Hippocampal formation (tissue), 2 donors: ENCODE measurements at regions not wholly inside any gene's neighbourhood (a gene's known extent, or its start where the extent isn't known, plus 50 kb on each side); places are given as distances from the start of the nearest gene placed in this dataset.
A peak's percentile ranks its signal among the peaks of the same experiment; 100 is the strongest.

Experiments
- DNase-seq, 2 donors: peaks; one replicate each; lab custom pipeline; 2025; lab: John Stamatoyannopoulos, UW

DNA sequence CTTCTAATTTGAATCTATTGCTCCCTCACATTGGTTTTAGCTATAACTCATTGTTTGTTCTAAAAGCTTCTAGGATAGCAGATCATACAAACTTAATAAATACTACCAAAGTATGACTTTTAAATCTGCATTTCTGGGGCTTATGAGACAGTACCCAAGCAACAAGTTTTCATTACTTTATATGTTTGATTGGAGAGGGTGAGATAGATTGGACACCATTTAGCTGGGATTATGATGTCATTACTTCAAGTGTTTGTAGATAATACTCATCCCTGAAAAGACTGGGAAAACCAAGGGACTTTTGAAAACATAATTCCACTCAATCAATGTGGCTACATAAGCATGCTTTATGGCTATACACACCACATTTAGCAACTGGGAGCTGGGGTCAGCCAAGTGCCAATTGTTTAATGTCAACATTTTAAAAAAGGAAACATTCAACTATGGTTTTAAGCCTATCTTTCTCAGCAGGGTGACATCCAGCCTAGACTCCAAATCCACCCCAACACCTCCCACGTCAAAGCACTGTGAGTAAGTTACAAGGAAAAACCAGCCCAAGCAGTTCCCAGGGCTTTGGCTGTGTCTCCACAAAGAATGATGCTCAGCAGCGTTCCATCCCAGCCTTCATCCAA lies 119.9 kb downstream of the ETAA1 start:
- DNase-seq: no peak

DNA sequence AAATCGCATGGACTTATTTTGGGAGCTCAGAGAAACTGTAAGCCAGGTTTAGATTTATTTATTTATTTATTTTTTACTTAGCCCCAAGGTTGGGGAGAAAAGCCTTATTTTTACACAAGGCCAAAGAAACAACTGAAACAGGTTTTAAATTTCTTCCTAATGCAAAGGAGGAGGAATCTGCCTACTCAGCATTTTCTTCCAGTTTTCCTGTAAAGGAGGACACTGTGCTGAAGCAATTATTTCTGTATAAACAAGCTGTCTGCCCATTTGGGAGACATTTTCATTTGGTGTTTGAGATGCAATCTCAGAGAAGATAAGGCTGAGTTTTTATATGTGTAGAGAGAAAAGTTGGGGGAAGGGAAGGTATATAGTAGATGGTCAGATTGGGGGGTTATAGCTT lies 125.0 kb downstream of the ETAA1 start:
- no peak for DNase-seq

DNA sequence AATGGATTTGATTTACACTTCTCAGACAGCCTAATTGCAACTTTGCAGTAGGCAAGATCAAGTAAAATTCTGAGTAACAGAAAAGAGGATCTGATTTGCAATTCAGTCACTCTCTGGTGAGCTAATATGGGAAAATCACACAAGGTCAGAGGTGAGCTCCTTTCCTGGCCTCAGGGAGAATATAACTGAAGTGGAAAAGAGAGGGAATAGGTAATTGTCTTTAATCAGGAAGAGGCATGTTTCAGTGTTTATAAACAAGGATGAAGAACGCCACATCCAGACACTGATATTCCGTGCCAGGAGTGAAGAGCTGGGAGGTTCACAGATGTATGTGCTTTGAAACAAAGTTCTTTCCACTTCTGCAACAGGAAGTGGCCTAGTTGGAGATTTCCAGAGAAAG lies 127.1 kb downstream of the ETAA1 start:
- no peak for DNase-seq

DNA sequence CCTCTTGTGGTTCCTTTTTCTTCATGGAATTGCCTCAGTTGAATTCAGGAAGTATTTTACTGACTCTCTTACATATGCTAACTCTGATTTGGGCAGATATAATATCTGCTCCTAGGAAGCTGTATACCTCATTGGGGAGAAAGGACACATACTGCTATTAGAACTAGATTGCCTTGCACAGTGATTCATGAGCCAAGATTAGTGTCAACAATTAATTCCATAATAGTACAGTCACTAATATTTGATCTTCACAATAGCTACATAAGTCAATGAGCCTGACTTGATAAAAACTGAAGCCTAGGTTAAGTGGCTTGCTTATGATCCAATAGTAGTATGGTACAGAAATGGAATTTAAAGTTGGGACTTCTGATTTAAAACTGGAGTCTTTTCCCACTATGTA lies 127.6 kb downstream of the ETAA1 start:
- no peak for DNase-seq

DNA sequence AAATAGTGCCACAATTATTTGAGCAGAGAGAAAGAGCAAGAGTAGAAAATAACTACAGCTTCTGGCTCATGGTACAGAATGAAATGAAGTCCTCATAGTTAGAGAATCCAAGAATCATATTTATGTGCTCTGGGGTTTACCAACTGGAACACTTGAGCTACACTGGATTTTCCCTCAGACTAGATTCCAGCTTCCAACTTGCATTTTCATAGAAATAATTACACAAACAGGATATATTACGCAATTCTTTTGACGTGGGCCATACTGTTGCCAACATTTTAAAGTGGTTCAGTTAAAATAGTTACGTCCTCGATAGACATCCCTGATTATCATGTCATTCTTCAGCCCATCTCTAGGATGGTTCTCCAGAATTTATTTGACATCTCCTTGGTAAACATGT lies 129.2 kb downstream of the ETAA1 start:
- DNase-seq: no peak

DNA sequence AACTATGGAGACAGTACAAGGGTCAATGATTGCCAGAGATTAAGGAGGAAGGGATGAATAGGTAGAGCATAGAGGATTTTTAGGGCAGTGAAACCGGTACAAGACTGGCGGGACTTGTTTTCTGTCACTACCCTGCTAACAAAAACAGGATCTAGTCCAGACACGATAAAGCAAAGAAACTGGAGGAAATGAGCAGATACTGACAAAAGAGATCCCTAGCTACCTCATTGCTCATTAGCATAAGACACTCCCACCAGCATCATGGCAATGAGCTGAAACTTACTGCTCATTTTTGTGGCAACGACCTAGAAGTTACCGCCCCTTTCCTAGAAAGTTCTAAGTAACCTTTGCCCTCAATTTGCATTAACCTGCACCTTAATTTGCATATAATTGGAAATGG lies 131.2 kb downstream of the ETAA1 start:
- DNase-seq: no peak

DNA sequence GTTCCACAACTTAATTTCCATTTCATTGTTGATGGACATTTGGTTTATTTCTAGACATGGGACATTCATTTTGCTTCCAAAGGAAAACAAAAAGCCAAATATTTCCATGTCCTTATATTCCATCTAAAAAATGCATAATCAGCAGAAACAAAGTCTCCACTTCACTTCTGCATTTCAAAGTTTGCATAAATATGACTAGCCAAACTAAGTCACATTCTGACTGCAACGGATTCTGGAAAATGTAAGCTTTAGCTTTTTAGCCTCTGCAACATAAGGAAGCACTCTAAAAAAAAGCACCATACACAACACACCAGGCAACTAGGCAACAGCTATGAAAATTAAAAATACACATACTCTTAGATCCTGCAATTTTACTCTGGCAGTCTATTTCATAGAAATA lies 135.3 kb downstream of the ETAA1 start:
- no peak for DNase-seq

DNA sequence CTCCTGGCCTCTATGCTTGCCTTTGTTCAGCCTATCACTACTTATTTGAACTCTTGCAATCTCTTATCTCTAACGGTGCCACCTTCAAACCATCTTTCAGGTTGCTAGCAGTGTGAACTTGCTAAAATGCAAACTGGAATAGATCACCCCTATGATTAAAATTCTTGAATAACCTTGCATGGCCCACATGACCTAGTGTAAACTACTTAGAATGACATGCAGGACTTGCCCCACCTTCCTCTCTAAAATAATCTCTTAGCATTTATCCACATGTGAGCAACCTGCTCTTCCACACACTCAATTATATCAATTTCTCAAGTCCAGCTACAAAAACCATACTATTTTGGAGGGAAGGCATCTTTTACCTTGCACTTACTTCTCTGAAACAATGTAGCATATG lies 137.6 kb downstream of the ETAA1 start:
- no peak for DNase-seq

DNA sequence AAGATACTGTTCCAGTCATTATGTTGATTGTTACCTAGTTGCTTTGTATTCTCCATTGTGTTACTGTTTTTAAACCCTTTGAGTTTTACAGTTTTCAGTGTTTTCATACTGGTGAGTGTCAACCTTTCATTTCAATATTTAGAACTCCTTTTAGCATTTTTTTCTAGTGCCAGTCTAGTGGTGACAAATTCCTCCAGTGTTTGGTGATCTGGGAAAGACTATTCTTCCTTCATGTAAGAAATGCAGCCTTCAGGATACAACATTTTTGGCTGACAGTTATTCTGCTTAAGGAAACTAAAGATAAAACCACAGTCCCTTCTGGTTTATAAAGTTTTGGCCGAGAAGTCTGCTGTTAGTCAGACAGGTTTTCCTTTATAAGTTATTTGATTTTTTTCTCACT lies 143.8 kb downstream of the ETAA1 start:
- no peak for DNase-seq

DNA sequence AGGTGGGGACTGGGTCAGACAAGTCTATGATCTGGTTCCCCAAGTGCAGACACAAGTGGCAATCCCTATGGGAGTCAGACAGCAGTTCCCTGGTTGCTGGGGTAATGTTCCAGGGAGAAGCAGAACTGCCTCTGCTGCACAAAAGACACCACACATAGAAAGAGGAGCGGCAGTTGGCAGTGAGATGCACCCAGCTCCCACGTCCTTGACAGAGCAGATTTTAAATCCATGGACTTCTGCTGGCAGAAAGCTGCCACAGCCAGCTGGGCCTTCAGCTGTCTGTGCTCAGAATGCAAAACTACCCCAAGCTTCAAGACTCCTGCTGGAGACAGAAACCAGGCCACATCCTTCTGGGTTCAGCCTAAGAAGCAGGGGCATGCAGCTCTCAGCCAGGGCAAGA lies 147.2 kb downstream of the ETAA1 start:
- peak; percentile 21 to 53 for DNase-seq

DNA sequence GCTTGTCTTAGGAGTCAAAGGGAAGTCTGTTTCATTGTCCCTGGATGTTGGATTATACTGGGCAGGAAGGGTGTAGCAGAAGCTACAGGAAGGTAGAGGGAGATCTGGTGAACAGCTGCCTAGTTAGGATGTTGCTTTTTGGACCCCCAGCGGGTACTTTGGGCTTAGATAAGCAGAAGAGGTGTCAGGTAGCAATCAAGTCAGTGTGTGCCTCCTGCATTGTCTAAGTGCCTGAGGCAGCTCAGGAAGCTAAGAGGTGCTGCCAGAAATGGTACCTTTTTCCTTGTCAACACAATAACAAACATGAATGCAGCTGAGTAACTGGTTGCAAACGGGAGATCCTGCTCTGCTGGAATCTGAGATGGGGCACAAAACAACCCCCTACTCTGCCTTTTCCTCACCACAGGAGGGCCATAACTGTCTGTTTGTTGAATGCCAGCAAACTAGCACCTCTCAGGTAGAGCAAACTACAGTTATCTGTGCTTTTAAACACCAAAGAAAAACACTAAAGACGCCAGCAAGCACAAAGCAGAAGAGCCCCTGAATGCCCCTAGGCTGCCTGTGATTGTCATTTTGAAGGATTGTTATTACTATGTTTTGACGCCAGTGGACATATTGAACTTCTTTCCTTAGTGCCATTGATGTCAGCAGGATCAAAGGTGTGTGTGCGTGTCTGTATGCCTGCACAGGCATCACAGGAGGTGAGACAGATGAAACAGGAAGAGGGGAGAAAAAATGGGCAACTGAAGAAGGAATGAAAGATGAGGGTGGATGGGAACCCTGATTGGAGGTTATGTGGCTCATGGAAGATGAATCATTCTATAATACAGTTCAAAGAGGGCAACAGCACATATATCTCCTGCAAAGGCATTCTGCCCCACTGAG lies 151.4 kb downstream of the ETAA1 start:
- no peak for DNase-seq

DNA sequence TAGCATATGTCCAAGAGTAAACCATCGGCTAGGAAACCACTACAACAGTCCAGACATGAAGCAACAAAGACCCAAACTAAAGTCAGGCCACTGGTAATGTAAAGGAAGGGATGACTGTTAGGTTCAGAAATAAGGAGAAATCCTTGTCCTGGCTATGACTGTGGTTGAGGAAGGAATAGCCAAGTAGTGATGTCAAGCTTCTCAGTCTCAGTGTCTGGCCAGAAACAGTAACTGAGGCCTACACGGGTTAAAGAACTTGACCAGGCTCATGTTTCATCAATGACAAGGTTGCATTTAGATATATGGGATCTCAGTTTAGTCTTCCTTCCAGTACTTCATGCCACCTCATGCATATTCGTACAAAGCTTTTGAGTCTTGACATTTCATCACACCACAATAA lies 162.0 kb downstream of the ETAA1 start:
- no peak for DNase-seq

DNA sequence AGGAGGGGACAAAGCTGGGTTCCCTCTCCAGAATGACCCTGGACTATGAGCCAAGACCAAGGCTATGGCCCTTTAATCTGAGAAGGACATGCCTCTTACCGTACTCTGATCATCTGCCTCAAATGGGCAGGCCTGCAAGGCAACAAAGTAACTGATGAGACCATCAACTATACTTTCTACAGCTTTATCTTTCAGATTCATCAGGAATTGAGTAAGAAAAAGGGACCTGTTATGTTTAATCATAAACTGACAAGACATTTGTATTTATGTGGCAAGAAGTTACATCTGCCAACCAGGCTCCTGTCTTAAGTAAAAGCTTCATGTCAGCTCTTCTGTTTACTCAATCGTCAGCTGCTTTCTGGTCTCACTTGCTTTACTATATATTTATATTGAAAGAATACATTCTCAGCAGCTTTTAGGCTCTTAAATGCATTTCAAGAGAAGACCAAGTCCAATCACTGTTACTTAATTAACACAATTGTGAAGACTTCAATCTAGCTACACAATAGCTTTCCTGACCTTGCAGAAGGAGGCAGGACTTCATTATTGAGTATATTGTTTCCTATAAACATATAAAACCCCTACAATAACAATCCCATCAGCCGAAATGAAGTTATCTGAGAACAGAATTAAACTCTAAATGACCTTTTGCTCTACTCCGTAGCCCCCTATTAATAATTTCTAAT lies 163.8 kb downstream of the ETAA1 start:
- no peak for DNase-seq

DNA sequence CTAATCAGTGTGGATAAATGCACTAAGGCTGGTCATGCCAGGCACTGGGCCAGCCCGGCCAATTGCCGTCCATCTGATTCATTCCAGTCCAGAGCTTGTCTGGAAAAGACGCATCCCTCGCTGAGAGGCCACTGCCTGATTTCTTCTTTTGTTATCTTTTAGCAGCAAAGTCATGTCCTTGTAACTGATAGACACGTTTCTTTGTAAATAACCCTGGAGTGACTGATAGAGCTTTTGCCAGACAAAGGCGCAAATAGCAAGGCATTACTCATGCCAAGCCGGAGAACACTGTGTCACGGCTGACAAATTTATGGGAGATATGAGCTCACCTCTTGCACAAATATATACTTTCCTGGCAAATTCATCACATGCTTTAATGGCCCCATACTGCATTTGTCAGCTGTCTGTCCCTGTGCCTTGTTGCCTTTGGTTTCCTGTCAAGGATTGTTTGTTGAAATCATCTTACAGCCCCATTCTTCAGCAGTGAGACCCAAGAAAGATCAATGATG lies 164.4 kb downstream of the ETAA1 start:
- no peak for DNase-seq

DNA sequence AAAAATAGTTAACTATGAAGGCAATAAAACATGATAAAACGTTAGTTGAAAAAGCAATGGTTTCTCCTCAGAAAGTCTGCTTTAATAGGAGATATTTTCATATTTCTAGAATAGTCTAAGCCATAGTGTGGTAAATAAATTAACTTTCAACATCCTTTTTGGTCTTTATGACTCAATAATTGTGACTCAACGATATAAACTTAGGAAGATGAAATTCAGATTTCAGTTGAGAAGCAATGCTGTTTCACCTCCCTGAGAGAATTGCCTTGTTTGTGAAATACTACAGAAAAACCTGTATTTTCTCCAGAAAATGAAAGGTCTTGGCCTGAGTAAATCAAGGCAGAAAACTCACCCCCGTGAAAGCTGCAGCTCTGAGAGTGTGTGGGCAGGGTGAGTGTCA lies 166.9 kb downstream of the ETAA1 start:
- DNase-seq: no peak

DNA sequence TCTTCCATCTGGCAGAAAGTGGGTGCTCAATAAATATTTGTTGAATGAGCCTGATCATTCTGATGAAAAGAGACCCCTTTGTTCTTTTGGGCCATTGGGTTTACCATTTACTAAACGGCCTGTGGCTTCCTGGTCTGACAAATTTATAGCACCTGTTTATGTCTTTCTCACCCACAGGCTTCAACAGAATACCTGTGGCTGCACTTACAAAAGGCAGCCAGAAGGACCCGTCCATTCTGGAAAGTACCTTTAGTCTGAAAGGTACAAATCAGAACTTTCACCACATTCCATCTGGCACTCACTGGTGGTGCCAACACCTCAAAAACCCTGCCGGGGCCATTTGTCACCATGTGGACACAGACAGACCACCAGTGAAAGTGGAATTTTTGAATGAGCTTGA lies 167.5 kb downstream of the ETAA1 start:
- no peak for DNase-seq

DNA sequence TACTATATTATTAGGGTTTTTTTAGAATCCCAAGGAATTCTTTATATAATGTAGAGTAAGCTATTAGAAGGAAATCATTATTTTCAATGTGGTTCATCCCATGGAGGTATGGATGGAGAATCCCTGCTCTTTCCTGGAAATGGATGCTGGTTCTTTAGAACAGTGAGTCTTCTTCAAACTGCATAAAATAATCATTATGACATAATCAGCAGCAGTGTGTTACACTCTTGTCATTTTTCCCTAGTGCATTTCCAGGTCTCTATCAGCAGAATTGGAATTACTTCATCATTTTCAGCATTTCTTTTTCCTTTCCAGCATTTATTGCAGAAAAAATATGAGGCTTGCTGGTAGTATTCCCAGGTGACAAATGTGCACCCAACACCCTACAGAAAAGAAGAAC lies 168.1 kb downstream of the ETAA1 start:
- DNase-seq: no peak

DNA sequence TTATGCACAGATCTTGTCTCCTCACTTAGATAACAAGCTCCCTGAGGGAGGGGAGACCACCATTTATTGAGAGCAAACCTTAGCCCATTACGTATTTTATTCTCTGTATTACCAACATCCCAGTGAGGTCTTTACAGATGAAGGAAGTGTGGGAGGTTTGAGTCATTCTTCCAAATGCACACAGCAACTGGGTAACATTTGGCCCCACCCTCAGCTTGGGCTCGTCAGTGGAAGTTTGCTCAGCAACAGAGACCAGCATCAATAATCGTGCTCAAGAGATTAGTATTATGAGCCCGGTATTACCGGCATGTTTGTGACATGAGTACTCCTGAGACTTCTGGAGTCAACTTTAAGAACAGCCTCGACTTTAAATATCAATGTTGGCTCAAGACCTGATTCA lies 168.6 kb downstream of the ETAA1 start:
- no peak for DNase-seq

DNA sequence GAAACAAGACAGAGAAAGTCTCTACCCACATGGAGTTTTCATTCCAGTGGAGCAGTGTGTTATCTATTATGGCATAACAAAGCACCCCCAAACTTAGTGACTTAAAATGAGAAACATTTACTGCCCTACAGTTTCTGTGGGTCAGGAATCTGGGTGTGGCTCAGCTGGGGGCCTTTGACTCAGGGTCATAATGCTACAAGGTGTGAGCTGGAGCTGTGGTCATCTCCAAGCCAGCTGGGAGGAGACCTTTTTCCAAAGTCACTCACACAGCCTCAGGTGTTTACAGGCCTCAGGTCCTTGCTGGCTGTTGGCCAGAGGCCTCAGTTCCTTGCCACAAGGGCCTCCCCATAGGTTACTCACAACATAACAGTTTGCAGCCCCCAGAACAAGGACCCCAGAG lies 169.2 kb downstream of the ETAA1 start:
- DNase-seq: no peak

DNA sequence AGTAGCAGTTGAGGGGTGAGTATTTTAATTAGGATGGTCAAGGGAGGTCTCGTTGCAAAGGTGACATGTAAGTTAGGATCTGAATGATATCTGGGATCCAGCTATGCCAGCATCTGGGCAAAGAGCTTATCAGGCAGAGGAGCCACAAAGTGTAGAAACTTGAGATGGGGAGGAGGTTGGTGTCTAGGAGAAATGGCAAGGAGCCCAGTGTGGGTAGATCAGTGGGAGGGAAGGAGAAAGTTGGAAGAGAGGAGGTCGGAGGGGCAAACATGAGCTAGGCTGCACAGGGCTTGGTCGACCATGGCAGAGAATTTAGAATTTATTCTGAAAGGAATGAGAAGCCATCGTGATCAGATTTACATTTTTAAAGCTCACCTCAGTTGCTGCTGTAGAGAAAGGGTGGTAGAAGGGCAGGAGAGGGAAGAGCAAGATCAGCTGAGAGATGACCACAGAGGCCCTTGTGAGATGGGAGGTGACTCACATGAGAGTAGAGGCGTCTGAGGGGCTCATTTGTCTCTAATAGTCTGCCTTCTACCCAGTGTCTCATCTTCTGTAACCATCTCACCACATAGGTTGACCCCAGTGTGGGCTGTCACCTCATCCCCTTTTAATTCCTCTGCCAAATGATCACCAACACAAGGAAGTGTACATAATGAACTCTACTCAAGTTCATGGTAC lies 170.0 kb downstream of the ETAA1 start:
- DNase-seq: no peak

DNA sequence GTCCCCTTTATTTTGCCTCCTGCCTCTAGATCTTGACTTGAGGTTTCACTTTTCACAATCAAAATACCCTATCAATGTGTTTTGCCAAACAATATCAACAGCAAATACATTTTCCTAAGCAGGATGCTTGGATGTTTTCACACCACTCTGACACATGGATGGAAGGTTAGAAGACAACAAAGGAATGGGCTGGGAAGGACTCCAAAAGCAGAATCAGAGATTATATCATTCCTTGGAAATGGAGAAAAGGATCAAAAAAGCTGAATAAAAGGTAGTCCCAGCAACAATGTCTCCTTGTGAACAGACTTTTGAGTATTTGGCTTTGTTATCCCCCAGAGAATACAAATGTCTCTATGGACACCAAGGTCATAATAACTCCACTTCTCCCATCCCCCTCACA lies 170.8 kb downstream of the ETAA1 start:
- DNase-seq: no peak

DNA sequence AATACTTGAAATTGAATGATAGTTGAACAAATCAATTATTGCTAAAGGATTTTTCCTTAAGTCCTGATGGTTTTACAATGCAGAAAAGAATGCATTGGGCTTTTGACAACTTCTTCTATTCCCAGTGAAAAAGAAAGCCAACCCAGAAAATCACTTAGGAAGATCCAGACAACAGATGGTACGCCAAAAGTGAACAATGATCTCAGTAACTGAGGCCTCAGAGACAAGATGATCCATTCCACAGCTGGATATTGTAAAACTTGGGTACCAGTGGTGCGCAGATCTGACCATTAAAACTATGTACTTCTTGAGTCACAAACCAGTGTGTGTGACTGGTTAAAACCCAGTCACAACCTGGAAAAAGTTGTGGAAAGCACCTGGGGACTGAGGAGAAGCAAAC lies 173.5 kb downstream of the ETAA1 start:
- no peak for DNase-seq
